Sigmoid colon (tissue), 4 donors: ENCODE measurements at regions not wholly inside any gene's neighbourhood (a gene's known extent, or its start where the extent isn't known, plus 50 kb on each side); places are given as distances from the start of the nearest gene placed in this dataset.
"Not testable (repeated sequence)": the region's sequence is repeated elsewhere in the genome, so short reads cannot be mapped to it uniquely, and the experiment has no call there.

Source experiments
- POLR2AphosphoS5 ChIP-seq, 4 donors: sonication (generic); formaldehyde crosslinking; IDR thresholded peaks; one replicate each; pipeline ENCODE4 v1.6.1; 2017; ENCODE audit warnings: antibody characterized with exemption in 4 of 4
- TF ChIP-seq, protein P1 (sequence below), 4 experiments: fragments of 450-650 bp in 3 of 4; fragments of 200-600 bp in 1 of 4; IDR thresholded peaks; one replicate each; pipeline ENCODE4 v1.5.1; 2016 to 2019; ENCODE audit warnings: antibody characterized with exemption in 4 of 4, mild to moderate bottlenecking in 3 of 4, moderate library complexity in 2 of 4

DNA sequence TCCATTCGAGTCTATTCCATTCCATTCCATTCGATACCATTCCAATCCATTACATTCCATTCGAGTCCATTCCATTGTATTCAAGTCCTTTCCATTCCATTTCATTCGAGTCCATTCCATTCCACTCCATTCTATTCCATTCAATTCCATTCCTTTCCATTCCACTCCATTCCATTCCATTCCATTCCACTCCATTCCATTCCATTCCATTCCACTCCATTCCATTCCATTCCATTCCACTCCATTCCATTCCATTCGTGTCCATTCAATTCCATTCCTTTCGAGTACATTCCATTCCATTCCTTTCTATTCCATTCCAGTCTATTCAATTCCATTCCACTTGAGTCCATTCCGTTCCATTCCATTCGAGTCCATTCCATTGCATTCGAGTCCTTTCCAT is 4805.2 kb upstream of the OR11H1 start:
- TF ChIP-seq, protein P1, sequence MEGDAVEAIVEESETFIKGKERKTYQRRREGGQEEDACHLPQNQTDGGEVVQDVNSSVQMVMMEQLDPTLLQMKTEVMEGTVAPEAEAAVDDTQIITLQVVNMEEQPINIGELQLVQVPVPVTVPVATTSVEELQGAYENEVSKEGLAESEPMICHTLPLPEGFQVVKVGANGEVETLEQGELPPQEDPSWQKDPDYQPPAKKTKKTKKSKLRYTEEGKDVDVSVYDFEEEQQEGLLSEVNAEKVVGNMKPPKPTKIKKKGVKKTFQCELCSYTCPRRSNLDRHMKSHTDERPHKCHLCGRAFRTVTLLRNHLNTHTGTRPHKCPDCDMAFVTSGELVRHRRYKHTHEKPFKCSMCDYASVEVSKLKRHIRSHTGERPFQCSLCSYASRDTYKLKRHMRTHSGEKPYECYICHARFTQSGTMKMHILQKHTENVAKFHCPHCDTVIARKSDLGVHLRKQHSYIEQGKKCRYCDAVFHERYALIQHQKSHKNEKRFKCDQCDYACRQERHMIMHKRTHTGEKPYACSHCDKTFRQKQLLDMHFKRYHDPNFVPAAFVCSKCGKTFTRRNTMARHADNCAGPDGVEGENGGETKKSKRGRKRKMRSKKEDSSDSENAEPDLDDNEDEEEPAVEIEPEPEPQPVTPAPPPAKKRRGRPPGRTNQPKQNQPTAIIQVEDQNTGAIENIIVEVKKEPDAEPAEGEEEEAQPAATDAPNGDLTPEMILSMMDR (IDR thresholded peaks at IDR 0.05), result not testable (repeated sequence)
- not testable (repeated sequence) for TF ChIP-seq POLR2AphosphoS5 (IDR thresholded peaks at IDR 0.05)
